ENCODE measurements at regions not wholly inside any gene's neighbourhood (a gene's known extent, or its start where the extent isn't known, plus 50 kb on each side); places are given as distances from the start of the nearest gene placed in this dataset.

GRCh38 chr17:72560303-72561247 lies 439.8 kb downstream of the SOX9 start:
- peak; percentile 70 for TF ChIP-seq CTCF (IDR thresholded peaks at IDR 0.05; ENCODE audit: insufficient read depth, low read length, missing control alignments)
- no peak overlapping the region for H3K4me3 ChIP-seq (ENCODE audit: low read depth, low read length)
- POLR2A ChIA-PET: no interaction called here
- DNase-seq (ENCODE audit: low read depth, low spot score): no peak
- CTCF ChIA-PET: interaction anchor here (0.6 to 10.7 kb wide), 65 partner anchors 10 to 1795 kb away, joined by 3 to 350 read pairs (median 5); partner anchors contain the start of gene COG1

- ChIA-PET CTCF (interaction anchor here (0.7 to 10.7 kb wide), 23 partner anchors 9 to 687 kb away, joined by 3 to 350 read pairs (median 10); partner anchors contain the start of gene COG1), POLR2A (no interaction called here)
- no peak for TF ChIP-seq CTCF (IDR thresholded peaks at IDR 0.05; ENCODE audit: insufficient read depth, low read length, missing control alignments)
- no peak for DNase-seq (ENCODE audit: low read depth, low spot score)
- no peak overlapping the region for H3K4me3 ChIP-seq (ENCODE audit: low read depth, low read length)
Observed at GRCh38 chr17:72561266-72561665, 440.4 kb downstream of the SOX9 start.

- POLR2A ChIA-PET: no interaction called here
- CTCF ChIA-PET: interaction anchor here (1.0 to 10.7 kb wide), 6 partner anchors 17 to 631 kb away, joined by 3 to 350 read pairs (median 41); partner anchors contain the start of gene COG1
- no peak for TF ChIP-seq CTCF (IDR thresholded peaks at IDR 0.05; ENCODE audit: insufficient read depth, low read length, missing control alignments)
- no peak overlapping the region for H3K4me3 ChIP-seq (ENCODE audit: low read depth, low read length)
- no peak for DNase-seq (ENCODE audit: low read depth, low spot score)
Observed at GRCh38 chr17:72561680-72562079, 440.9 kb downstream of the SOX9 start.

GRCh38 chr17:72562615-72563188 lies 441.9 kb downstream of the SOX9 start:
- no peak for TF ChIP-seq CTCF (IDR thresholded peaks at IDR 0.05; ENCODE audit: insufficient read depth, low read length, missing control alignments)
- ChIA-PET CTCF (interaction anchor here (1.0 to 10.7 kb wide), 5 partner anchors 16 to 608 kb away, joined by 3 to 350 read pairs (median 4); no protein-coding TSS in a partner anchor), POLR2A (no interaction called here)
- DNase-seq (ENCODE audit: low read depth, low spot score): no peak
- H3K4me3 ChIP-seq (ENCODE audit: low read depth, low read length): no peak overlapping the region

- TF ChIP-seq CTCF (IDR thresholded peaks at IDR 0.05; ENCODE audit: insufficient read depth, low read length, missing control alignments): no peak
- POLR2A ChIA-PET: no interaction called here
- DNase-seq (ENCODE audit: low read depth, low spot score): no peak
- CTCF ChIA-PET: interaction anchor here (7.7 to 10.7 kb wide), 2 partner anchors 15 to 163 kb away, joined by 78 to 350 read pairs; no protein-coding TSS in a partner anchor
- no peak overlapping the region for H3K4me3 ChIP-seq (ENCODE audit: low read depth, low read length)
Observed at GRCh38 chr17:72563952-72564351, 443.1 kb downstream of the SOX9 start.

GRCh38 chr17:72565006-72565405 lies 444.2 kb downstream of the SOX9 start:
- CTCF ChIA-PET: interaction anchor here (1.3 kb wide), 2 partner anchors 8 to 162 kb away, joined by 3 to 8 read pairs; no protein-coding TSS in a partner anchor
- POLR2A ChIA-PET: no interaction called here
- no peak overlapping the region for H3K4me3 ChIP-seq (ENCODE audit: low read depth, low read length)
- no peak for TF ChIP-seq CTCF (IDR thresholded peaks at IDR 0.05; ENCODE audit: insufficient read depth, low read length, missing control alignments)
- DNase-seq (ENCODE audit: low read depth, low spot score): no peak
